ENCODE measurements at regions not wholly inside any gene's neighbourhood (a gene's known extent, or its start where the extent isn't known, plus 50 kb on each side); places are given as distances from the start of the nearest gene placed in this dataset.

DNA sequence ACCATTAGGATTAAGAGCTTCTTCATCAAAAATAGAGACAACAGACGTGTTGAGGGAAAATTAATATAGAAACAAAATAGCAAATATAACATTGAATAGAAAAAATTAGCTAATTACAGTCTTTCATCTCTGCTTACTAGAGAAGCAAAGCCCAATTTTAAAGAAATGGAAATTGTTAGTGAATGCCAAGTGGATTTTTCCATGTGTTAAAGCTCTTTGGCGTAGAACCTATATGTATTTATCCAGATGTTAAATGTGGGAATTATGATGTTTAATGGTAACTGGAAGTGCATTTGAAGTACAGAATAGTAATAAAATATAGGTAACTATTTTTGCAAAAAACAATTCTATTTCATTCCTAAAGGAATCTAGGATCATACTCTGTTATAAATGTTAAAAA is 212.0 kb upstream of the COL3A1 start:
- TF ChIP-seq, protein P1, sequence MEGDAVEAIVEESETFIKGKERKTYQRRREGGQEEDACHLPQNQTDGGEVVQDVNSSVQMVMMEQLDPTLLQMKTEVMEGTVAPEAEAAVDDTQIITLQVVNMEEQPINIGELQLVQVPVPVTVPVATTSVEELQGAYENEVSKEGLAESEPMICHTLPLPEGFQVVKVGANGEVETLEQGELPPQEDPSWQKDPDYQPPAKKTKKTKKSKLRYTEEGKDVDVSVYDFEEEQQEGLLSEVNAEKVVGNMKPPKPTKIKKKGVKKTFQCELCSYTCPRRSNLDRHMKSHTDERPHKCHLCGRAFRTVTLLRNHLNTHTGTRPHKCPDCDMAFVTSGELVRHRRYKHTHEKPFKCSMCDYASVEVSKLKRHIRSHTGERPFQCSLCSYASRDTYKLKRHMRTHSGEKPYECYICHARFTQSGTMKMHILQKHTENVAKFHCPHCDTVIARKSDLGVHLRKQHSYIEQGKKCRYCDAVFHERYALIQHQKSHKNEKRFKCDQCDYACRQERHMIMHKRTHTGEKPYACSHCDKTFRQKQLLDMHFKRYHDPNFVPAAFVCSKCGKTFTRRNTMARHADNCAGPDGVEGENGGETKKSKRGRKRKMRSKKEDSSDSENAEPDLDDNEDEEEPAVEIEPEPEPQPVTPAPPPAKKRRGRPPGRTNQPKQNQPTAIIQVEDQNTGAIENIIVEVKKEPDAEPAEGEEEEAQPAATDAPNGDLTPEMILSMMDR (IDR thresholded peaks at IDR 0.05; ENCODE audit: insufficient read depth, low read length, missing control alignments): no peak
- ChIA-PET POLR2A (no interaction called here), CTCF (no interaction called here)
- no peak overlapping the region for H3K4me3 ChIP-seq (ENCODE audit: low read depth, low read length)
- DNase-seq (ENCODE audit: low read depth, low spot score): no peak

DNA sequence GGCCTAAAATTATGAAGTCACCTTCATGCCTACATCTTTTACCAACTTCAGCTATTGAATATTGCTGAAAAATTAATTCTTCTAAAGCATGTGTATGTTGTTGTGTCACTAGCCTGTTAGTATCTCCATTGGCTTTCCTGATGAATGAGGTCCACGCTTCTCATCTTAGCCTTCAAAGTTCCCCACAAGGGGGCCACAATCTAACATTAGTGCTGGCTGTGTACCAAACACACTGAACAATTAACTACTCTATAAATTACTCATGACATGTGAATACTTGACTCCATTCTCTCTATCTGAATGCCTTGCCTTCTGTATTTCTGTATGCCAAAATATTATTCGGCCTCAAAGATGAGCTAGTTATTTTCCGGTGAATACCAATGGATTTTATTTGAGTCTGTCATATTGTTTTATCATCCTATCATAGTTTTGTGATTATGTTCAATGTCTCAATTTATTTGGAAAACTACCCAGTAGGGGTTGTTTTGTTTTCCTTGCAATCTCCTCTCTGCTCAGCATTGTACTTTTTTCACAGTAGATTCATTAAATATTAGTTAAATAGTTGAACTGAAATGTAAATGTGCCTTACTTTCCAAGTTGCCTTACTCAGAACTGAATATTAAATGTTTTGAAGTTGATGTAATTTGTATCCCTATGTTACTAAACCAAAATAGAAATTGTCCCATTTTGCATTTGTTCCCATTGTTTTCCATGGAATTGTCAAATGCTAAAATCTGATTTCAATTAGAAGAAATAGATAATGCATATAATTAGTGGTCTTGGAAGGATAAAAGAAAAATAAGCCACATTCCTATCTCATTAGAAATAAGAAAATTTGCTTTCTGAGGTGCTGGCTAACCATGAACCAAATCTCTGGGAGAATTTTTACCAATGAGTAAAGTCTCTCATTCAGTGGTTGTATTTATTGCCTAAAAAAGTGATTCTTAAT is 208.4 kb upstream of the COL3A1 start:
- DNase-seq (ENCODE audit: low read depth, low spot score): no peak
- no peak overlapping the region for H3K4me3 ChIP-seq (ENCODE audit: low read depth, low read length)
- TF ChIP-seq, protein P1 (IDR thresholded peaks at IDR 0.05; ENCODE audit: insufficient read depth, low read length, missing control alignments): no peak
- POLR2A ChIA-PET: no interaction called here
- CTCF ChIA-PET: interaction anchor here (1.0 to 2.0 kb wide), 6 partner anchors 21 to 218 kb away, joined by 3 to 6 read pairs (median 4); partner anchors contain the start of gene COL3A1

DNA sequence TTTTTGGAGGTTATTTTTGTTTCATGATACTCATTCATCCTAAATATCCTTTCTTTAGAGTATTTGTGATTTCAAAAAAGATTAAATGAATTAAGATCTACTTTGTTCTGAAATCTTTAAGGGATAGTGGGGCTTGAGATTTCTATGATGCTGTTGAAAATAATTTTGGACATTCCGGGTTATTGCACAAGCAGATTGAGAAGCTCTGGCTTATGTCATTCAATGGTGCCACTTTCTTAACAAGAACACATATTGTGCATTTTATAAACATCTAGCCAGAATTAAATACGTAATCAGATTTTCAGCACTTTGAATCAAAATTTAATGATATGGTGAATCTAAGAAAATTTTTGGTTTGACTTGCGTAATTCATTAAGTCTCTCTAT is 207.7 kb upstream of the COL3A1 start:
- H3K4me3 ChIP-seq (ENCODE audit: low read depth, low read length): no peak overlapping the region
- TF ChIP-seq, protein P1 (IDR thresholded peaks at IDR 0.05; ENCODE audit: insufficient read depth, low read length, missing control alignments): no peak
- ChIA-PET POLR2A (no interaction called here), CTCF (interaction anchor here (2.0 kb wide), 1 partner anchor 212 kb away, joined by 6 read pairs; no protein-coding TSS in a partner anchor)
- no peak for DNase-seq (ENCODE audit: low read depth, low spot score)

DNA sequence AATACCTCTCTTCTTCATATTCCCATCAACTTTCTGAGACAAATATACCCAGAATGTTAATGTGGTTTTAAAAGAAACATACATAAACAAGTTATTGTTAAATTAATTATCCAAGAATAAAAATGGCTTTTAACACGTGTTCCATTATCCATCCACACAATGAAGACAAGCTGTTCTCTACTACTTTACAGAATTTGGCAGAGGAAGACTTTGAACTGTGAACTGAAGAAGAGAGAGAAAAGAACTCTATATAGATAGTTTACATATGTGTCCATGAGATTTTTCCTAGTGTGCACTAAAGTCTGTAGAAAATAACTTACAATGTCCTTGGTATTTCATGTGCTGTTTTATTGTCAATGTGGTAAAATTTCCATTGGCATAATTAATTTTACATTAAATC is 207.0 kb upstream of the COL3A1 start:
- H3K4me3 ChIP-seq (ENCODE audit: low read depth, low read length): no peak overlapping the region
- ChIA-PET POLR2A (no interaction called here), CTCF (no interaction called here)
- no peak for DNase-seq (ENCODE audit: low read depth, low spot score)
- TF ChIP-seq, protein P1 (IDR thresholded peaks at IDR 0.05; ENCODE audit: insufficient read depth, low read length, missing control alignments): no peak

DNA sequence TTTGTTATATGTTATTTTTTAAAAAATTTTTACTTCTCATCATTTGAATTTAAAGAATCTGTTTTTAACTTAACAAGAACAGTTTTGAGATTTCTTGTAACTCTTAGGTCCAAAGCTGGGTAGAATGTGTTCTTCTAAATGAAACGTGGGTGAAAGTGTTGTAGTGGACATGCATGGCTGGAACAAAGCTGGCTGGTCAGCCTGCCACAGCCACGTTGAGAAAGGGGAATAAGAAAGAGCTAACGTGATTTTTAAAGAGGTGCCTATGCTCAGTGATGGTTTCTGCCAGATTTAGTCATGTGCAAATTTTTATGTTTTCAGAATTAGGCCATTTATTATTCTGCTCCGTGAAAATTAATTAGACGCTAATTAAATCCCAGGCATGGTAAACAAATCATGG is 203.9 kb upstream of the COL3A1 start:
- TF ChIP-seq, protein P1 (IDR thresholded peaks at IDR 0.05; ENCODE audit: insufficient read depth, low read length, missing control alignments): no peak
- ChIA-PET POLR2A (no interaction called here), CTCF (no interaction called here)
- no peak overlapping the region for H3K4me3 ChIP-seq (ENCODE audit: low read depth, low read length)
- DNase-seq (ENCODE audit: low read depth, low spot score): no peak

DNA sequence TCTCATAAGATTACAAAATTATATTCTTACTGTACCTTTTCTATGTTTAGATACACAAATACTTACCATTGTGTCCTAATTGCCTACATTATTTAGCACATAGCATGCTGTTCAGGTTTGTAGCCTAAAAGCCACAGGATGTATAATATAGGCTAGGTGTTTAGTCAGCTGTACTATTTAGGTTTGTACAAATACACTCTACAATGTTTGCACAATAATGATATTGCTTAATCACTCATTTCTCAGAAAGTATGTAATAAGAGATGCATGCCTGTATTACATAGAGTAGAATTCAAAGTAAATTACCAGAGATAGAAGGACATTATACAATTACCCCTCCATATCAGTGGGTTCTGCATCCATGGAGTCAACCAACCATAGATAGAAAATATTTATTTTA is 201.1 kb upstream of the COL3A1 start:
- TF ChIP-seq, protein P1 (IDR thresholded peaks at IDR 0.05; ENCODE audit: insufficient read depth, low read length, missing control alignments): no peak
- POLR2A ChIA-PET: no interaction called here

More for the DNA sequence above, 201.1 kb upstream of the COL3A1 start:
- no peak for DNase-seq (ENCODE audit: low read depth, low spot score)
- CTCF ChIA-PET: no interaction called here
- H3K4me3 ChIP-seq (ENCODE audit: low read depth, low read length): no peak overlapping the region

All from AG04449 (cell line).